HG03354 (cell line): ENCODE measurements at regions not wholly inside any gene's neighbourhood (a gene's known extent, or its start where the extent isn't known, plus 50 kb on each side); places are given as distances from the start of the nearest gene placed in this dataset.

ENCODE experiments used
- ATAC-seq: cut with Tn5 transposase; IDR thresholded peaks from one replicate; pipeline ENCODE4 v1.9.1; 2021; ENCODE audit warnings: mild to moderate bottlenecking; ENCODE audit not compliant: unreplicated experiment, poor library complexity, severe bottlenecking

DNA sequence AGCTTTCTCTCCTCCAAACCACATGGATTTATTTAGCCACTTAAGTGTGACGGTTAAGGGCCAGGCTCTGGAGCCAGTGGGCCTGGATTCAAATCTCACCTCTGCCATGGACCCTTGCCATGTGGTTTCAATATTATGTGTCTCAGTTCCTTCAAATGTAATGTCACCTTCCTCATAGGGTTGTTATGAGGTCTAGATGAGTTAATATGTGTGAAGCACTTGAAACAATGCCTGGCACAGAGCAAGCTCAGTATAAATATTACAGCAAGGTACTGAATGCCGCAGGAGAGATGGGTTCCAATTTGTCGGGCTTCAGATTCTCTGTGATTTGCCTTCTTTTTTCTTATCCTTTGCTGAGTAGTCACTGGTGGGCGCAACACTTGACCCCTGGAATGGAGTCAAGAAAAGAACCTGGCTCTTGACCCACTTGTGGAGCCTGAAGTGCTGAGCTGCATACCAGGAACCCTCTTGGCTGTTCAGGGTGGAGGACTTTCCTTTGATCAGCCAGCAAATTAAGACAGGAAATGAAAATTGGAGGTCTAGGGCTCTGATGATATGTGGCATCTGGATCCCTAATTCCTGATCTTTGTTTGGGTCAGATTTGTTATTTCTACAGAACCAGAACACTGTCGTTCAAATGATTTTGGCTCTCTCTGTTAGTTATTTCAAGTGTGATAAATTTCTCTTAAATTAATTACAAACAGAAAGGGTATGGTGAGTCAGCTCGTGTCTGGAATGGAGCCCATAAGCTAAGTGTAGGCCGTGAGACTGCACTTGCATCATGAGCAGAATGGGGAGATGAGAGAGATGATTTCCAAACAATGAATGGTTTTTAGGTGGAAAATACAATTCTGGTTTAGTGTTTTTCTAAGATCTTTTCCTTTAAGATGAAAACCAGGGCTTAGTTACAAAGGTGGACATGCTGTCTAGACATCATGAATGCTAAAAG is 293.0 kb downstream of the KCNS3 start:
- no peak for ATAC-seq

DNA sequence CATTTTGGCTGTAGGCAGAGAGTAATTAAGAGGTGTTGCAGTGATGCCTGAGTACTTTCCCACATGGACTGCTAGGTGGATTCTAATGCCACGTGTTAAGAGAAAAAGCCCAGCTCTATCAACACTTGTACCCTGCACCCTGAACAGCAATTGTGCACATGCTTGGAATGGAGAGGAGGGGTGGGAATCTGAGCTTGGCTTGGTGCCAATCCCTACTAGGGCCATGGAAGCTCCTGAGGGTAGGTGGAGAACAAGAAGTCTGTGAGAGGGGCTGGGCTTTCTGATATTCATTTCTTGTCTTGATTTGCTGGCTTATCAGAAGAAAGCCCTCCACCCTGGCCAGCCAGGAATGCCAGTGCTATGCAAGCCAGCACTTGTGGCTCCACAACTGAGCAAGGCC is 292.2 kb downstream of the KCNS3 start:
- ATAC-seq: no peak

DNA sequence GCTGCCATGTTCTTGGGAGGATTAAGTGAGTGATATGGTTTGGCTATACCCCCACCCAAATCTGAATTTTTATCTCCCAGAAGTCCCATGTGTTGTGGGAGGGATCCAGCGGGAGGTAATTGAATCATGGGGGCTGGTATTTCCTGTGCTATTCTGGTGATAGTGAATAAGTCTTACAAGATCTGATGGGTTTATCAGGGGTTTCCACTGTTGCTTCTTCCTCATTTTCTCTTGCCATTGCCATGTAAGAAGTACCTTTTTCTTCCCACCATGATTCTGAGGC is 291.4 kb downstream of the KCNS3 start:
- ATAC-seq: no peak

- ATAC-seq: no peak
Measured at GRCh38 chr2:18169121-18169892, 290.8 kb downstream of the KCNS3 start.

DNA sequence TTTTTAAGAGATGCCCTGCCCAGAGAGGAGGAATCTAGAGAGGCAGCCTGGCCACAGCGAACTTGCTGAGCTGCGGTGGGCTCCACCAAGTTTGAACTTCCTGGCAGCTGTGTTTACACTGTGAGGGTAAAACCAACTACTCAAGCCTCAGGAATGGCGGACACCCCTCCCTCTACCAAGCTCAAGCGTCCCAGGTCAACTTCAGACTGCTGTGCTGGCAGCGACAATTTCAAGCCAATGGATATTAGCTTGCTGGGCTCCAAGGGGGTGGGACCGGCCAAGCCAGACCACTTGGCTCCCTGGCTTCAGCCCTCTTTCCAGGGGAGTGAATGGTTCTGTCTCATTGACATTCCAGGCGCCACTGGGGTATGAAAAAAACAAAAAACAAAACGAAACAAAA is 289.4 kb downstream of the KCNS3 start:
- ATAC-seq: no peak

- no peak for ATAC-seq
Measured at GRCh38 chr2:18161681-18162080, 283.2 kb downstream of the KCNS3 start.

DNA sequence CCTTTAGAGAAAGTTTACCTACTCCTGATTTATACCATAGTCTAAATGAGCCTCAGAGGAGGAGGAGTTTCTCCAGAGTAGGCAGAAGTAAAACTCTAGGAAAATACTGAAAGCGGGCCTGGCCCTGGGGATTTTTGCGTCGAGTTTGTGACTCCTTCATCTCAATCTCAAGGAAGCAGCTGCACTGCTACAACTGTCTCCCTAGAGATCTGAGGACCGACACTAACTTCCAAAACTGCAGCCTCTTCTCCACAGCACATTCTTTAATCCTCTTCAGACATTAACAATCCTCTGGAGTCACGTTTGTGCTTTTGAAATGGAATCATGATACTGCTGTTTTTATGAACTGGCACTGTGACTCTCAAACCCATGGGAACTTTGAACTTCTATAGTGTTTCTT is 281.4 kb downstream of the KCNS3 start:
- no peak for ATAC-seq

DNA sequence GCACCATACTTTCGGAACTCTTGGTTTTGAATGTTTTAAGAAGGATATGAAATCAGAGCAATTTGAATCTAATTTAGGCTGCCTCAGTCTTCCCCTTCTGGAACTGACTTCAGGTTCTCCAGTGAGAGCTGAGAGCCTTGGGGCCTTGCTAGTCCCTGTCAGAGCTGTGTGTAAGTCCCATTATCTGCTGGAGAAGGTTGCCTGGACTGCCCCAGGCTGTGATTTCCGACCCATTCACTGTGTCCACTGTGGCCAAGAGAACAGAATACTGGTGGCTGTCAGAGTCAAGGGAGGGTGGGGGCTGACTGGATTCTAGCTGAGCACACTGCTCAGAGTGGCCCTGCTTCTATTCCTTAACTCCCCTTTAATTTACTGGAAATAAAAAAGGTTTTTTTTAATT is 278.0 kb downstream of the KCNS3 start:
- ATAC-seq: no peak

GRCh38 chr2:18156002-18156401 is 277.5 kb downstream of the KCNS3 start:
- ATAC-seq: no peak

GRCh38 chr2:18154812-18155211 is 276.3 kb downstream of the KCNS3 start:
- no peak for ATAC-seq

DNA sequence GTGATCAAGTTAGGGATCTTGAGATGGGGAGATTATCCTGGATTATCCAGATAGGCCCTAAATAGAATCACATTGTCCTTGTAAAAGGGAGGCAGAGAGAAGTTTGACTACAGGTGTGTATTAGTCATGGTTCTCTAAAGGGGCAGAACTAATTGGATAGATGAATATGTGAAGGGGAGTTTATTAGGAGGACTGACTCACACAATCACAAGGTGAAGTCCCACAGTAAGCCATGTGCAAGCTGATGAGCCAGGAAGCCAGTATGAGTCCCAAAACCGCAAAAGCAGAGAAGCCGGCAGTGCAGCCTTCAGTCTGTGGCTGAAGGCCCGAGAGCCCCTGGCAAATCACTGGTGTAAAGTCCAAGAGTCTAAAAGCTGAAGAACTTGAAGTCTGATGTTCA is 275.8 kb downstream of the KCNS3 start:
- ATAC-seq: no peak

- ATAC-seq: no peak
Measured at GRCh38 chr2:18153741-18154140, 275.3 kb downstream of the KCNS3 start.

DNA sequence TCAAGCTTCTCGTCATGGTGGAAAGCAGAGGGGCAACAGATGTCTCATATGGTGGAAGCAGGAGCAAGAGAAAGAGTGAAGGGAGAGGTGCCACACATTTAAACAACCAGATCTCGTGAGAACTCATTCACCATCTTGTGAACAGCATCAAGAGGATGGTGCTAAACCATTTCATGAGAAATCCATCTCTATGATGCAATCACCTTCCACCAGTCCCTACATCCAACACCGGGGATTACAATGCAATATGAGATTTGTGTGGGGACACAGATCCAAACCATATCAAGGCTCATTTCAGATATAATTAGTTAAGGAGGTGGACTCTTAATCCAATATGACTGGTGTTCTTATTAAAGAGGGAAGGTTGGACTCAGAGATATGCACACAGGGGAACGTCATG is 272.8 kb downstream of the KCNS3 start:
- no peak for ATAC-seq

- peak; percentile 83 for ATAC-seq
Measured at GRCh38 chr2:18149660-18150246, 271.3 kb downstream of the KCNS3 start.

GRCh38 chr2:18136881-18137475 is 258.5 kb downstream of the KCNS3 start:
- no peak for ATAC-seq

DNA sequence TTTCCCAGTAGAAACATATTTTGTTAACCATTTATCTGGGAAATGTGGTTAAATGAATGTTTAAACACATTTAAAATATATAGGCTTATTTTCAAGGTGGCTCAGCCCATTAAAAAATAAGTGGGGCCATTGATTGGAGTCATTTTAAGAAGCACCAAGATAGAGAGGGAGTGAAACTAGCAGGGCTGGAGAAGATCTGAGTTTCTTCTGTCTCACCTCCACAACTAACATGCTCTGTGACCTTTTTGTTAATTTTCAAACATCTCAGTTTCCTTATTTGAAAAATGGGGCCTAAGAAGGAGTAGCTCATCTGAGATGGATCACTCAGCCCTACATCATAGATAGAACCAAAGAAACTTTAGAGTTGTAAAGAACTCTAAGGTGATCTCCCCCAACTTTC is 254.8 kb downstream of the KCNS3 start:
- ATAC-seq: no peak

GRCh38 chr2:18132697-18133096 is 254.2 kb downstream of the KCNS3 start:
- ATAC-seq: no peak

GRCh38 chr2:18131761-18132160 is 253.3 kb downstream of the KCNS3 start:
- ATAC-seq: no peak

- no peak for ATAC-seq
Measured at GRCh38 chr2:18129348-18129747, 250.9 kb downstream of the KCNS3 start.

GRCh38 chr2:18125303-18125702 is 246.8 kb downstream of the KCNS3 start:
- no peak for ATAC-seq
